T follicular helper cell (primary cell): ENCODE measurements at regions not wholly inside any gene's neighbourhood (a gene's known extent, or its start where the extent isn't known, plus 50 kb on each side); places are given as distances from the start of the nearest gene placed in this dataset.

Experiments
- DNase-seq: peaks from one replicate; pipeline ENCODE4 v3.0.0-alpha.2; 2020; ENCODE audit warnings: low read depth

- no peak for DNase-seq
Observed at GRCh38 chr18:11199477-11199876, 50.1 kb upstream of the PIEZO2 start.
